Loucy (cell line): ENCODE measurements at regions not wholly inside any gene's neighbourhood (a gene's known extent, or its start where the extent isn't known, plus 50 kb on each side); places are given as distances from the start of the nearest gene placed in this dataset.

Experiments
- H2AFZ ChIP-seq: fragments of 200-600 bp; sonication (generic); 2 replicates; pipeline ENCODE4 v1.6.0; 2016; ENCODE audit warnings: antibody characterized with exemption, mild to moderate bottlenecking, low read length, moderate library complexity
- H3F3A ChIP-seq: fragments of 200-600 bp; 2 replicates; pipeline ENCODE4 v1.6.0; 2016; ENCODE audit warnings: antibody characterized with exemption, low read depth, mild to moderate bottlenecking
- H3K27me3 ChIP-seq: fragments of 200-600 bp; sonication (generic); 2 replicates; pipeline ENCODE4 v1.6.1; 2014; ENCODE audit warnings: low read length, mild to moderate bottlenecking; ENCODE audit not compliant: insufficient read depth, poor library complexity, severe bottlenecking
- H3K36me3 ChIP-seq: fragments of 200-600 bp; sonication (generic); 2 replicates; pipeline ENCODE4 v1.6.1; 2016; ENCODE audit warnings: low read length; ENCODE audit not compliant: insufficient read depth
- H3K4me1 ChIP-seq: fragments of 200-600 bp; sonication (generic); 2 replicates; pipeline ENCODE4 v1.5.1; 2014; ENCODE audit warnings: low read length, mild to moderate bottlenecking; ENCODE audit not compliant: insufficient read depth, poor library complexity, severe bottlenecking
- H3K4me2 ChIP-seq: fragments of 200-600 bp; sonication (generic); 2 replicates; pipeline ENCODE4 v1.6.0; 2014; ENCODE audit warnings: antibody characterized with exemption, low read length, low read depth, mild to moderate bottlenecking; ENCODE audit not compliant: poor library complexity, severe bottlenecking
- H3K4me3 ChIP-seq: fragments of 200-600 bp; sonication (generic); 2 replicates; pipeline ENCODE4 v1.5.1; 2014; ENCODE audit warnings: low read length, mild to moderate bottlenecking, mixed read lengths; ENCODE audit not compliant: poor library complexity, severe bottlenecking
- H3K79me2 ChIP-seq: fragments of 200-600 bp; sonication (generic); 2 replicates; pipeline ENCODE4 v1.6.1; 2014; ENCODE audit warnings: low read length; ENCODE audit not compliant: insufficient read depth
- H3K9ac ChIP-seq: fragments of 200-600 bp; sonication (generic); 2 replicates; pipeline ENCODE4 v1.6.0; 2014; ENCODE audit warnings: mild to moderate bottlenecking, low read depth, low read length, moderate library complexity; ENCODE audit not compliant: poor library complexity, severe bottlenecking
- H3K9me2 ChIP-seq: fragments of 200-600 bp; sonication (generic); replicated peaks from 2 replicates; pipeline ENCODE4 v1.6.1; 2016; ENCODE audit warnings: low read depth, low read length, mixed read lengths
- H3K9me3 ChIP-seq: fragments of 200-600 bp; sonication (generic); 2 replicates; pipeline ENCODE4 v1.6.1; 2014; ENCODE audit warnings: mild to moderate bottlenecking, antibody characterized with exemption, low read length, low read depth; ENCODE audit not compliant: insufficient read depth
- H4K20me1 ChIP-seq: fragments of 200-600 bp; sonication (generic); 2 replicates; pipeline ENCODE4 v1.6.0; 2014; ENCODE audit warnings: antibody characterized with exemption, low read length, mild to moderate bottlenecking; ENCODE audit not compliant: insufficient read depth, poor library complexity, severe bottlenecking
- CTCF ChIP-seq: fragments of 200-600 bp; sonication (generic); conservative IDR thresholded peaks from 2 replicates; pipeline ENCODE4 v1.5.1; 2014; ENCODE audit warnings: mild to moderate bottlenecking, antibody characterized with exemption, low read length
- EZH2phosphoT487 ChIP-seq: fragments of 200-600 bp; IDR thresholded peaks from 2 replicates; pipeline ENCODE4 v1.6.1; 2018; ENCODE audit warnings: antibody characterized with exemption, mild to moderate bottlenecking, moderate library complexity, borderline replicate concordance

- H3K9me3 ChIP-seq: no peaks in the 10 kb centered on the region
- H3K9me2 ChIP-seq: no peaks in the 10 kb centered on the region
- no peaks in the 10 kb centered on the region for H3K79me2 ChIP-seq
- no peaks in the 10 kb centered on the region for H4K20me1 ChIP-seq
- H3K4me1 ChIP-seq: no peaks in the 10 kb centered on the region
- no peak overlapping the region for H2AFZ ChIP-seq
- no peaks in the 10 kb centered on the region for H3F3A ChIP-seq
- TF ChIP-seq EZH2phosphoT487: no peak
- no peak for TF ChIP-seq CTCF
- no peak overlapping the region for H3K4me2 ChIP-seq
- no peaks in the 10 kb centered on the region for H3K27me3 ChIP-seq
- H3K9ac ChIP-seq: no peak overlapping the region
- H3K4me3 ChIP-seq: no peak overlapping the region
- H3K36me3 ChIP-seq: no peaks in the 10 kb centered on the region
Observed at GRCh38 chr7:93817004-93817403, 73.5 kb downstream of the TFPI2 start.

GRCh38 chr7:93813514-93813913 lies 77.0 kb downstream of the TFPI2 start:
- Histone ChIP-seq H2AFZ (no peak overlapping the region), H3K9me2 (no peaks in the 10 kb centered on the region), H3K4me1 (no peaks in the 10 kb centered on the region), H4K20me1 (no peaks in the 10 kb centered on the region), H3F3A (no peaks in the 10 kb centered on the region), H3K9ac (no peak overlapping the region), H3K79me2 (no peaks in the 10 kb centered on the region), H3K36me3 (no peaks in the 10 kb centered on the region), H3K9me3 (no peaks in the 10 kb centered on the region), H3K4me2 (no peak overlapping the region), H3K4me3 (no peak overlapping the region), H3K27me3 (no peaks in the 10 kb centered on the region)
- TF ChIP-seq EZH2phosphoT487 (no peak), CTCF (no peak)

GRCh38 chr7:93812061-93812460 lies 78.5 kb downstream of the TFPI2 start:
- Histone ChIP-seq H3K4me3 (no peak overlapping the region), H3K9me2 (no peaks in the 10 kb centered on the region), H3K9ac (no peak overlapping the region), H3K79me2 (no peaks in the 10 kb centered on the region), H3K27me3 (no peaks in the 10 kb centered on the region), H3K4me2 (no peak overlapping the region), H3F3A (no peaks in the 10 kb centered on the region), H2AFZ (no peak overlapping the region), H3K4me1 (no peaks in the 10 kb centered on the region), H4K20me1 (no peaks in the 10 kb centered on the region), H3K9me3 (no peaks in the 10 kb centered on the region), H3K36me3 (no peaks in the 10 kb centered on the region)
- TF ChIP-seq CTCF (no peak), EZH2phosphoT487 (no peak)
